B cell (primary cell): ENCODE measurements at regions not wholly inside any gene's neighbourhood (a gene's known extent, or its start where the extent isn't known, plus 50 kb on each side); places are given as distances from the start of the nearest gene placed in this dataset.

ENCODE experiments used
- CTCF ChIP-seq: fragments of 200-600 bp; IDR thresholded peaks from one replicate; pipeline ENCODE4 v1.8.0; 2022; ENCODE audit warnings: antibody characterized with exemption, mild to moderate bottlenecking
- EZH2 ChIP-seq: IDR thresholded peaks from 2 replicates; pipeline ENCODE4 v1.6.1; 2012; ENCODE audit warnings: borderline replicate concordance, low read depth, mild to moderate bottlenecking, moderate library complexity, low read length; ENCODE audit not compliant: insufficient read depth, poor library complexity, severe bottlenecking

DNA sequence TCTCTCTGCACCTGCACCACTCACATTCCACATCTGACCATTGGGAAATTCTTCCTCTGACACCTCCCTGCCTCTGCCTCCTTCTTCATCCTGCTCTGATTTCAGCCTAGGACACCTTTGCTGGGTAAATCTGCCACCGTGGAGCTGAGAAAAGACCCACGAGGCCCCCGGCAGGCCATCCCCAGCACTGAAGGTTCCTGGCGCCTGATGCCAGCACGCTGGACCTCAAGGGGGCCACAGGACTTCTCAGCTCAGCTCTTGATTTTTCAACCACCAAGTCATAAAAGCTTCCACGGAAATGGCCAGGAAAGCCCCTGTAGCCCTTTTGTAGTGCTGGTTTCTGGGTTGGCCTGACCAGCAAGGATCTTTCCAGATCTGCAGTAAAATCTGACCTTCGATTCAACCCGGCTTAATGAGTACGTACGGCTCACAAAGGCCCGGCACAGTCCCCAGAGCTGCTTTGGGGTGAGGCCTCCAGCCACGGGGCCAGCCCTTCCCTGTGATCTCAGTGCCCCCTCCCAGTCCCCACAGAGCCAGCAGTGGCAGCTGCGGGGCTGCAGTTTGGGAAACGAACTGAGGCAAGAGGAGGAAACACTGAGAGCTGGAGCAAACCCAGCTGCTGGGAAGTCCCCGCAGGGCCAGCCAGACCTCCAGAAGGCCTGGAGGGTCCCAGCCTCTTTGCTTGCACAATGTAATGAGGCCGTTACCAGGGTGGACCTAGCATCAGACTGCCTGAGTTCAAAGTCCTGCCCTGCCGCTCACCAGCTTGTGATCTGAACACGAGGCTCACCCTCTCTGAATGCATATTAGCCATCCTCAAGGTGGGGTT, 157.5 kb downstream of the BMP7 start:
- no peak for TF ChIP-seq CTCF
- TF ChIP-seq EZH2 = no peak
